ENCODE measurements at regions not wholly inside any gene's neighbourhood (a gene's known extent, or its start where the extent isn't known, plus 50 kb on each side); places are given as distances from the start of the nearest gene placed in this dataset.

DNA sequence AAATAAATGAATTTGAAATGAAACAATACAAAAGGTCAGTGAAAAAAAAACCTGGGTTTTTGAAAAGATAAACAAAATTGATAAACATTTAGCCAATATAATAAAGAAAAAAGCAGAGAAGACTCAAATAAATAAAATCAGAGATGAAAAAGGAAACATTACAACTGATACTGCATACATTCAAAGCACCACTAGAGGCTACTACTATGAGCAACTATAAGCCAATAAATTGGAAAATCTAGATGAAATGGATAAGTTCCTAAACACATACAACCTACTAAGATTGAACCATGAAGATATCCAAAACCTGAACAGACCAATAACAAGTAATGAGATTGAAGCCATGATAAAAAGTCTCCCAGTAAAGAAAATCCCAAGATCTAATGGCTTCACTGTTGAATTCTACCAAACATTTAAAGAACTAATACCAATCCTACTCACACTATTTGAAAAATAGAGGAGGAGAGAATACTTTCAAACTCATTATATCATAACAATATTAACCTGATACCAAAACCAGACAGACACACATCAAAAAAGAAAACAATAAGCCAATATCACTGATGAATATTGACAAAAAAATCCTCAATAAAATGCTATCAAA lies 80.8 kb upstream of the CERS6 start:
- H3K4me1 Mint-ChIP-seq = peaks cover 11% of the 10 kb centered on the region
- intact Hi-C loops (cut with micrococcal nuclease) = no loop called here
- TF ChIP-seq, protein P1, sequence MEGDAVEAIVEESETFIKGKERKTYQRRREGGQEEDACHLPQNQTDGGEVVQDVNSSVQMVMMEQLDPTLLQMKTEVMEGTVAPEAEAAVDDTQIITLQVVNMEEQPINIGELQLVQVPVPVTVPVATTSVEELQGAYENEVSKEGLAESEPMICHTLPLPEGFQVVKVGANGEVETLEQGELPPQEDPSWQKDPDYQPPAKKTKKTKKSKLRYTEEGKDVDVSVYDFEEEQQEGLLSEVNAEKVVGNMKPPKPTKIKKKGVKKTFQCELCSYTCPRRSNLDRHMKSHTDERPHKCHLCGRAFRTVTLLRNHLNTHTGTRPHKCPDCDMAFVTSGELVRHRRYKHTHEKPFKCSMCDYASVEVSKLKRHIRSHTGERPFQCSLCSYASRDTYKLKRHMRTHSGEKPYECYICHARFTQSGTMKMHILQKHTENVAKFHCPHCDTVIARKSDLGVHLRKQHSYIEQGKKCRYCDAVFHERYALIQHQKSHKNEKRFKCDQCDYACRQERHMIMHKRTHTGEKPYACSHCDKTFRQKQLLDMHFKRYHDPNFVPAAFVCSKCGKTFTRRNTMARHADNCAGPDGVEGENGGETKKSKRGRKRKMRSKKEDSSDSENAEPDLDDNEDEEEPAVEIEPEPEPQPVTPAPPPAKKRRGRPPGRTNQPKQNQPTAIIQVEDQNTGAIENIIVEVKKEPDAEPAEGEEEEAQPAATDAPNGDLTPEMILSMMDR (IDR thresholded peaks at IDR 0.05) = peak; percentile 31

GRCh38 chr2:168378960-168379669 lies 77.0 kb upstream of the CERS6 start:
- Histone ChIP-seq H2AFZ (ENCODE audit: insufficient read depth, low read depth, low read length, poor library complexity, severe bottlenecking) (no peak overlapping the region), H3K79me2 (ENCODE audit: insufficient read depth, low read length) (no peaks in the 10 kb centered on the region), H3K36me3 (replicated peaks in 1 of 2; ENCODE audit: control insufficient read depth in 1 of 2, insufficient read depth in 2 of 2, low read length in 2 of 2) (no peaks in the 10 kb centered on the region), H3K27ac (ENCODE audit: low read depth in 1 of 2, low read length in 2 of 2) (no peak overlapping the region), H3K4me3 (replicated peaks in 1 of 3; ENCODE audit: low read depth in 2 of 3, low read length in 3 of 3) (no peak overlapping the region), H3K9ac (ENCODE audit: insufficient read depth, low read length, poor library complexity, severe bottlenecking) (no peak overlapping the region), H3K4me2 (replicated peaks; ENCODE audit: extremely low read depth, low read length, poor library complexity, severe bottlenecking) (no peak overlapping the region), H3K27me3 (ENCODE audit: control insufficient read depth in 2 of 2, insufficient read depth in 2 of 2, low read length in 2 of 2) (no peaks in the 10 kb centered on the region), H3K4me1 (ENCODE audit: control insufficient read depth in 1 of 2, insufficient read depth in 2 of 2, low read length in 2 of 2) (no peaks in the 10 kb centered on the region), H3K9me3 (replicated peaks in 1 of 2; ENCODE audit: control insufficient read depth in 1 of 2, insufficient read depth in 1 of 2, low read length in 2 of 2) (no peaks in the 10 kb centered on the region), H4K20me1 (ENCODE audit: insufficient read depth, low read length) (no peaks in the 10 kb centered on the region)
- no peak overlapping the region for H3K27ac Mint-ChIP-seq
- intact Hi-C loops (cut with micrococcal nuclease) = no loop called here
- peaks cover 0 to 12% (median 2%) of the 10 kb centered on the region in 7 donors for H3K9me3 Mint-ChIP-seq
- no peaks in the 10 kb centered on the region for H3K36me3 Mint-ChIP-seq
- TF ChIP-seq, protein P1 (IDR thresholded peaks at IDR 0.05) = no peak
- no peak for DNase-seq
- no peak overlapping the region for H3K4me3 Mint-ChIP-seq
- H3K4me1 Mint-ChIP-seq = peaks cover 3% of the 10 kb centered on the region
- H3K27me3 Mint-ChIP-seq (ENCODE audit: low read depth in 3 of 3) = peaks cover 0 to 1% (median 0%) of the 10 kb centered on the region in 3 donors
- WGBS (ENCODE audit: insufficient coverage) = no CpG with 5 or more reads among the region's 7 CpGs

More for the DNA sequence above, 80.8 kb upstream of the CERS6 start:
- H3K4me3 Mint-ChIP-seq = no peak overlapping the region
- Histone ChIP-seq H3K79me2 (ENCODE audit: insufficient read depth, low read length) (no peaks in the 10 kb centered on the region), H3K4me2 (replicated peaks; ENCODE audit: extremely low read depth, low read length, poor library complexity, severe bottlenecking) (no peak overlapping the region), H4K20me1 (ENCODE audit: insufficient read depth, low read length) (no peaks in the 10 kb centered on the region), H3K27me3 (ENCODE audit: control insufficient read depth in 2 of 2, insufficient read depth in 2 of 2, low read length in 2 of 2) (no peaks in the 10 kb centered on the region), H2AFZ (ENCODE audit: insufficient read depth, low read depth, low read length, poor library complexity, severe bottlenecking) (no peak overlapping the region), H3K4me1 (ENCODE audit: control insufficient read depth in 1 of 2, insufficient read depth in 2 of 2, low read length in 2 of 2) (peaks cover 4 to 5% of the 10 kb centered on the region in 2 donors), H3K27ac (ENCODE audit: low read depth in 1 of 2, low read length in 2 of 2) (no peak overlapping the region), H3K36me3 (replicated peaks in 1 of 2; ENCODE audit: control insufficient read depth in 1 of 2, insufficient read depth in 2 of 2, low read length in 2 of 2) (no peaks in the 10 kb centered on the region), H3K9me3 (replicated peaks in 1 of 2; ENCODE audit: control insufficient read depth in 1 of 2, insufficient read depth in 1 of 2, low read length in 2 of 2) (peaks cover 0 to 2% of the 10 kb centered on the region in 2 donors), H3K9ac (ENCODE audit: insufficient read depth, low read length, poor library complexity, severe bottlenecking) (no peak overlapping the region), H3K4me3 (replicated peaks in 1 of 3; ENCODE audit: low read depth in 2 of 3, low read length in 3 of 3) (no peak overlapping the region)
- H3K36me3 Mint-ChIP-seq = no peaks in the 10 kb centered on the region
- no peak for DNase-seq
- peaks cover 4 to 22% (median 9%) of the 10 kb centered on the region in 7 donors for H3K9me3 Mint-ChIP-seq
- H3K27ac Mint-ChIP-seq = no peak overlapping the region
- peaks cover 0 to 1% (median 0%) of the 10 kb centered on the region in 3 donors for H3K27me3 Mint-ChIP-seq (ENCODE audit: low read depth in 3 of 3)
